ENCODE measurements at regions not wholly inside any gene's neighbourhood (a gene's known extent, or its start where the extent isn't known, plus 50 kb on each side); places are given as distances from the start of the nearest gene placed in this dataset.

- intact Hi-C loops (cut with DNase I; ENCODE audit: low total_unique reads): no loop called here
- Histone ChIP-seq H3K4me3 (no peak overlapping the region), H3K4me1 (no peaks in the 10 kb centered on the region), H3K27ac (no peak overlapping the region), H3K27me3 (peaks cover 0 to 3% of the 10 kb centered on the region in 2 donors), H3K9me3 (no peaks in the 10 kb centered on the region), H3K36me3 (no peaks in the 10 kb centered on the region)
- no peak for DNase-seq (ENCODE audit: low spot score in 2 of 2)
- TF ChIP-seq, protein P1, sequence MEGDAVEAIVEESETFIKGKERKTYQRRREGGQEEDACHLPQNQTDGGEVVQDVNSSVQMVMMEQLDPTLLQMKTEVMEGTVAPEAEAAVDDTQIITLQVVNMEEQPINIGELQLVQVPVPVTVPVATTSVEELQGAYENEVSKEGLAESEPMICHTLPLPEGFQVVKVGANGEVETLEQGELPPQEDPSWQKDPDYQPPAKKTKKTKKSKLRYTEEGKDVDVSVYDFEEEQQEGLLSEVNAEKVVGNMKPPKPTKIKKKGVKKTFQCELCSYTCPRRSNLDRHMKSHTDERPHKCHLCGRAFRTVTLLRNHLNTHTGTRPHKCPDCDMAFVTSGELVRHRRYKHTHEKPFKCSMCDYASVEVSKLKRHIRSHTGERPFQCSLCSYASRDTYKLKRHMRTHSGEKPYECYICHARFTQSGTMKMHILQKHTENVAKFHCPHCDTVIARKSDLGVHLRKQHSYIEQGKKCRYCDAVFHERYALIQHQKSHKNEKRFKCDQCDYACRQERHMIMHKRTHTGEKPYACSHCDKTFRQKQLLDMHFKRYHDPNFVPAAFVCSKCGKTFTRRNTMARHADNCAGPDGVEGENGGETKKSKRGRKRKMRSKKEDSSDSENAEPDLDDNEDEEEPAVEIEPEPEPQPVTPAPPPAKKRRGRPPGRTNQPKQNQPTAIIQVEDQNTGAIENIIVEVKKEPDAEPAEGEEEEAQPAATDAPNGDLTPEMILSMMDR (IDR thresholded peaks at IDR 0.05): no peak
- TF ChIP-seq POLR2A (IDR thresholded peaks at IDR 0.05) (no peak), POLR2AphosphoS5 (IDR thresholded peaks at IDR 0.05) (no peak)
Observed at GRCh38 chr9:91048749-91049148, 247.1 kb downstream of the SYK start.

DNA sequence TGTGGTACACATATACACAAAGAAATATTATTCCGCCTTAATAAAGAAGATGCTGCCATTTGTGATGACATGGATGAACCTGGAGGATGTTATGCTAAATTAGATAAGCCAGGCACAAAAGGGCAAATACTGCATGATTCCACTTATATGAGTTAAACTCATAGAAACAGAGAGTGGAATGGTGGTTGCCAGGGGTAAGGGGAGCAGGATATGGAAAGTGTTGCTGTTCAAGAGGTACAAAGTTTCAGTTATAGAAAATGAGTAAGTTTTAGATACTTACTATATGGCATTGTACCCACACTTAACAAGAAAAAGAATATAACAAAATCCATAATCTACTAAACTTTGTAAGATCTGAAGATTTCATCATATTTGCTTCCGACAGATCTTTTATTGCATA lies 252.2 kb downstream of the SYK start:
- TF ChIP-seq, protein P1 (IDR thresholded peaks at IDR 0.05): no peak
- TF ChIP-seq POLR2AphosphoS5 (IDR thresholded peaks at IDR 0.05): no peak
- no peak for TF ChIP-seq POLR2A (IDR thresholded peaks at IDR 0.05)
- intact Hi-C loops (cut with DNase I; ENCODE audit: low total_unique reads): no loop called here
- no peak overlapping the region for H3K4me3 ChIP-seq
- no peaks in the 10 kb centered on the region for H3K36me3 ChIP-seq
- no peaks in the 10 kb centered on the region for H3K27me3 ChIP-seq
- H3K4me1 ChIP-seq: no peaks in the 10 kb centered on the region
- DNase-seq (ENCODE audit: low spot score in 2 of 2): no peak
- H3K9me3 ChIP-seq: no peaks in the 10 kb centered on the region
- H3K27ac ChIP-seq: no peak overlapping the region

GRCh38 chr9:91055845-91056244 lies 254.2 kb downstream of the SYK start:
- TF ChIP-seq POLR2AphosphoS5 (IDR thresholded peaks at IDR 0.05) (no peak), POLR2A (IDR thresholded peaks at IDR 0.05) (no peak)
- TF ChIP-seq, protein P1 (IDR thresholded peaks at IDR 0.05): no peak
- DNase-seq (ENCODE audit: low spot score in 2 of 2): no peak
- Histone ChIP-seq H3K36me3 (no peaks in the 10 kb centered on the region), H3K4me3 (no peak overlapping the region), H3K9me3 (no peaks in the 10 kb centered on the region), H3K27ac (no peak overlapping the region), H3K4me1 (no peaks in the 10 kb centered on the region), H3K27me3 (no peaks in the 10 kb centered on the region)
- intact Hi-C loops (cut with DNase I; ENCODE audit: low total_unique reads): no loop called here

- TF ChIP-seq, protein P1 (IDR thresholded peaks at IDR 0.05): no peak
- TF ChIP-seq POLR2AphosphoS5 (IDR thresholded peaks at IDR 0.05) (no peak), POLR2A (IDR thresholded peaks at IDR 0.05) (no peak)
- Histone ChIP-seq H3K4me3 (no peak overlapping the region), H3K27ac (no peak overlapping the region), H3K9me3 (no peaks in the 10 kb centered on the region), H3K27me3 (no peaks in the 10 kb centered on the region), H3K4me1 (no peaks in the 10 kb centered on the region), H3K36me3 (no peaks in the 10 kb centered on the region)
- DNase-seq (ENCODE audit: low spot score in 2 of 2): no peak
- intact Hi-C loops (cut with DNase I; ENCODE audit: low total_unique reads): no loop called here
Observed at GRCh38 chr9:91056486-91056885, 254.9 kb downstream of the SYK start.

DNA sequence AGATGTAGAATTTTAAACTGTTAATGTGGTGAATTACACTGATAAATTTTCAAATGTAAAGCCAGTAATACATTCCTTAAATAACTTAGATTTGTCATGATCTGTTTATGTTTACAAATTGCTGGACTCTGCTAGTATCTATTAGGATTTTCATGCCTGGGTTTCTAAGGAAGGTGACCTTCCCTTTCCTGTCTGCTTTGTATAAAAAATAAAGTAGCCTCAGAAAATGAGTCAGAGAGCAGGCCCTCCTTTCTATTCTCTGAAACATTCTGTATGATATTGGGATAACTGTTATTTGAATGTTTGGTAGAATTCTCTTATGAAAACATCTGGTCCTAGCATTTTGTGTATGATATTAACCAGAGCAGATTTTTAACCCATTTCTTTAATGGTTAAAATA lies 255.3 kb downstream of the SYK start:
- H3K4me1 ChIP-seq: no peaks in the 10 kb centered on the region
- no peak overlapping the region for H3K27ac ChIP-seq
- H3K4me3 ChIP-seq: no peak overlapping the region
- no peak for DNase-seq (ENCODE audit: low spot score in 2 of 2)
- H3K9me3 ChIP-seq: no peaks in the 10 kb centered on the region
- H3K36me3 ChIP-seq: no peaks in the 10 kb centered on the region
- TF ChIP-seq POLR2A (IDR thresholded peaks at IDR 0.05): no peak
- TF ChIP-seq, protein P1 (IDR thresholded peaks at IDR 0.05): no peak
- no peak for TF ChIP-seq POLR2AphosphoS5 (IDR thresholded peaks at IDR 0.05)
- H3K27me3 ChIP-seq: no peaks in the 10 kb centered on the region
- intact Hi-C loops (cut with DNase I; ENCODE audit: low total_unique reads): no loop called here

Measured in breast epithelium (tissue), 4 donors.